ENCODE measurements at regions not wholly inside any gene's neighbourhood (a gene's known extent, or its start where the extent isn't known, plus 50 kb on each side); places are given as distances from the start of the nearest gene placed in this dataset.

DNA sequence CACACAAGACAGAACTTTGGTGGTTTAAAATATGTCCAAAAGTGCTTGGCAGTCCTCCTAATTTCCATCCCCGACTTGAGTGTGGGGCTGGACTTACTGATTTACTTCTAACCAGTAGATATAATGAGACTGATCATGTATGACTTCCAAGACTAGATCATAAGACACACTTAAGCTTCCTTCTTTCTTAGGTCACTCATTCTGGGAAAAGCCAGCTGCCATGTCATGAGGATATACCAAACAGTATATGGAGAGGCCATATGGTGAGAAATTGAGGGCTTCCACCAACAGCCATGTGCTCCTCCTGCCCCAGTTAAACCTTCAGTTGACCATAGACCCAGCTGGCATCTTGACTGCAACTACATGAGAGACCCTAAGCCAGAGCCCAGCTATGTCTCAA, 282.8 kb upstream of the PROK2 start:
- ChIA-PET POLR2A (ENCODE audit: unreplicated experiment) (no interaction called here), CTCF (no interaction called here)
- Histone ChIP-seq H2BK15ac (ENCODE audit: low read depth, low read length) (no peak overlapping the region), H2AFZ (replicated peaks; ENCODE audit: low read length, poor library complexity) (no peak overlapping the region), H3K79me1 (ENCODE audit: low read depth in 1 of 2, low read length in 2 of 2) (no peaks in the 10 kb centered on the region), H3K9ac (ENCODE audit: low read depth, low read length) (no peak overlapping the region), H4K20me1 (ENCODE audit: insufficient read depth, low read length) (no peaks in the 10 kb centered on the region), H3K14ac (replicated peaks; ENCODE audit: low read depth, low read length) (no peak overlapping the region), H3K56ac (ENCODE audit: extremely low read depth, insufficient read depth, low read length) (no peak overlapping the region), H2AK9ac (replicated peaks; ENCODE audit: low read depth, low read length, poor library complexity) (no peak overlapping the region), H3K36me3 (ENCODE audit: control insufficient read depth, insufficient read depth, low read length) (no peaks in the 10 kb centered on the region), H3K9me3 (ENCODE audit: control insufficient read depth, insufficient read depth, low read length) (no peaks in the 10 kb centered on the region), H2BK5ac (ENCODE audit: low read depth, low read length, poor library complexity, severe bottlenecking) (no peak overlapping the region), H3K18ac (ENCODE audit: low read depth, low read length) (no peak overlapping the region), H3K27me3 (ENCODE audit: control insufficient read depth, insufficient read depth, low read length) (peaks cover 6% of the 10 kb centered on the region), H3K23ac (ENCODE audit: low read depth, low read length) (no peak overlapping the region), H3K4me2 (ENCODE audit: low read depth, low read length) (no peak overlapping the region), H2BK120ac (ENCODE audit: low read depth, low read length) (no peak overlapping the region), H4K91ac (ENCODE audit: insufficient read depth, low read depth, low read length) (no peak overlapping the region), H4K5ac (ENCODE audit: low read depth, low read length) (no peak overlapping the region), H3K9me1 (ENCODE audit: insufficient read depth, low read length) (no peaks in the 10 kb centered on the region), H2BK20ac (ENCODE audit: low read depth, low read length) (no peak overlapping the region), H4K8ac (ENCODE audit: low read depth in 2 of 2, low read length in 2 of 2) (no peak overlapping the region), H3K27ac (ENCODE audit: insufficient read depth, low read length) (no peak overlapping the region), H3K4me1 (ENCODE audit: control insufficient read depth, insufficient read depth, low read length) (no peaks in the 10 kb centered on the region), H2AK5ac (ENCODE audit: low read depth, low read length) (no peak overlapping the region), H3K4me3 (ENCODE audit: insufficient read depth, low read depth, low read length) (no peak overlapping the region), H3K4ac (ENCODE audit: low read depth, low read length) (no peak overlapping the region)
- TF ChIP-seq NFE2L2 (IDR thresholded peaks at IDR 0.05; ENCODE audit: low read depth, low read length) = no peak
- TF ChIP-seq RCOR1 (IDR thresholded peaks at IDR 0.05; ENCODE audit: insufficient replicate concordance, low read length) = no peak
- TF ChIP-seq CEBPB (IDR thresholded peaks at IDR 0.05; ENCODE audit: low read depth, low read length) = no peak
- TF ChIP-seq FOS (IDR thresholded peaks at IDR 0.05; ENCODE audit: low read depth, low read length) = no peak
- TF ChIP-seq, protein P1, sequence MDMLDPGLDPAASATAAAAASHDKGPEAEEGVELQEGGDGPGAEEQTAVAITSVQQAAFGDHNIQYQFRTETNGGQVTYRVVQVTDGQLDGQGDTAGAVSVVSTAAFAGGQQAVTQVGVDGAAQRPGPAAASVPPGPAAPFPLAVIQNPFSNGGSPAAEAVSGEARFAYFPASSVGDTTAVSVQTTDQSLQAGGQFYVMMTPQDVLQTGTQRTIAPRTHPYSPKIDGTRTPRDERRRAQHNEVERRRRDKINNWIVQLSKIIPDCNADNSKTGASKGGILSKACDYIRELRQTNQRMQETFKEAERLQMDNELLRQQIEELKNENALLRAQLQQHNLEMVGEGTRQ (IDR thresholded peaks at IDR 0.05; ENCODE audit: low read depth, low read length) = no peak
- TF ChIP-seq SMC3 (IDR thresholded peaks at IDR 0.05; ENCODE audit: low read depth, low read length) = no peak
- no peak for TF ChIP-seq MXI1 (IDR thresholded peaks at IDR 0.05; ENCODE audit: borderline replicate concordance, low read depth, low read length)
- WGBS, 2 experiments (ENCODE audit: extremely low coverage in 2 of 2, insufficient read length in 1 of 2) = no CpG with 5 or more reads among the region's 1 CpG
- dilution Hi-C loops (cut with HindIII; ENCODE audit: low sequenced_read_pairs, unreplicated experiment) (no loop called here), in situ Hi-C loops (cut with MboI; ENCODE audit: low sequenced_read_pairs) (no loop called here), intact Hi-C loops (cut with micrococcal nuclease) (no loop called here)
- no peak for DNase-seq
- ATAC-seq (ENCODE audit: low read depth) = no peak
- no TSS peak for BruUV-seq (replicated peaks)

Data from IMR-90 (cell line).